ENCODE measurements at regions not wholly inside any gene's neighbourhood (a gene's known extent, or its start where the extent isn't known, plus 50 kb on each side); places are given as distances from the start of the nearest gene placed in this dataset.
A peak's percentile ranks its signal among the peaks of the same experiment; 100 is the strongest.

DNA sequence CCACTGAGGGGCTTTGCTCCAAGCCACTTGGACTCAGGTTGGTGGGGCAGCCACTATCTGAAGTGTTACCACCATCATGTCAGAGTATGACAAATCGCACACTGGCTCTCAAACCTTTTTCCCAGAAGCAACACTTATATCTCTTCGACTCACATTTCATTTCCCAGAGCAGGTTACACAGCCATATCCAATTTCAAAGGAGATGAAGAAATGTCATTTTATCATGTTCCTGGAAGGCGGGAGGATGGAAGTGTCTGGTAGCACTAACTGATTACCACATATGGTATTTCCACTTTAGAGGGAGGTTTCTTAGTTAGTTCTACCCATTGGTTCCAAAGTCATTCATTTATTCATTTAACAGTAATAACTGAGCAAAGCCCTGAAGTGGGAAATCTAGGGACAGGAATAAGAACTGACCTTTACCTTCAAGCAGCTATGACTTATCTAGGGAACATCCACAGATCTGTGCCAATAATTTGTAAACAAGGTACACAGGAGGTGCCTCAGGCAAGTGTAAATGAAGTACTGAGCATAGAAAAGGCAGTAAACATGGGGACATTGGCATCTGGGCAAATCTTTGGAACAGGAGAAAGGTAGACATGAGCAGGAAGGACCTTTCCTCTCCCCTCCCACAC is 54.9 kb upstream of the LRRC55 start:
- no peaks in the 10 kb centered on the region for H3K79me2 ChIP-seq
- H3K9me3 ChIP-seq (ENCODE audit: low read depth): no peaks in the 10 kb centered on the region
- no peaks in the 10 kb centered on the region for H3K27me3 ChIP-seq
- H4K20me1 ChIP-seq (ENCODE audit: insufficient read depth, poor library complexity, severe bottlenecking): no peaks in the 10 kb centered on the region
- TF ChIP-seq EZH2phosphoT487 (IDR thresholded peaks at IDR 0.05; ENCODE audit: low read depth, severe bottlenecking, unreplicated experiment): no peak
- TF ChIP-seq, protein P1, sequence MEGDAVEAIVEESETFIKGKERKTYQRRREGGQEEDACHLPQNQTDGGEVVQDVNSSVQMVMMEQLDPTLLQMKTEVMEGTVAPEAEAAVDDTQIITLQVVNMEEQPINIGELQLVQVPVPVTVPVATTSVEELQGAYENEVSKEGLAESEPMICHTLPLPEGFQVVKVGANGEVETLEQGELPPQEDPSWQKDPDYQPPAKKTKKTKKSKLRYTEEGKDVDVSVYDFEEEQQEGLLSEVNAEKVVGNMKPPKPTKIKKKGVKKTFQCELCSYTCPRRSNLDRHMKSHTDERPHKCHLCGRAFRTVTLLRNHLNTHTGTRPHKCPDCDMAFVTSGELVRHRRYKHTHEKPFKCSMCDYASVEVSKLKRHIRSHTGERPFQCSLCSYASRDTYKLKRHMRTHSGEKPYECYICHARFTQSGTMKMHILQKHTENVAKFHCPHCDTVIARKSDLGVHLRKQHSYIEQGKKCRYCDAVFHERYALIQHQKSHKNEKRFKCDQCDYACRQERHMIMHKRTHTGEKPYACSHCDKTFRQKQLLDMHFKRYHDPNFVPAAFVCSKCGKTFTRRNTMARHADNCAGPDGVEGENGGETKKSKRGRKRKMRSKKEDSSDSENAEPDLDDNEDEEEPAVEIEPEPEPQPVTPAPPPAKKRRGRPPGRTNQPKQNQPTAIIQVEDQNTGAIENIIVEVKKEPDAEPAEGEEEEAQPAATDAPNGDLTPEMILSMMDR (IDR thresholded peaks at IDR 0.05; ENCODE audit: poor library complexity): no peak
- TF ChIP-seq EZH2 (IDR thresholded peaks at IDR 0.05; ENCODE audit: borderline replicate concordance): no peak
- H3K36me3 ChIP-seq (replicated peaks; ENCODE audit: insufficient read depth, low read depth): no peaks in the 10 kb centered on the region
- no peak overlapping the region for H3K4me3 ChIP-seq
- no peaks in the 10 kb centered on the region for H3K9me2 ChIP-seq (replicated peaks; ENCODE audit: insufficient read depth)
- DNase-seq (ENCODE audit: low spot score): no peak
- H3K4me2 ChIP-seq: no peak overlapping the region
- WGBS (ENCODE audit: low lambda C conversion rate, missing lambda C conversion rate): 60% methylated on average over 3 of the region's 3 CpGs
- H3K27ac ChIP-seq: no peak overlapping the region
- no peak overlapping the region for H2AFZ ChIP-seq
- H3K4me1 ChIP-seq (ENCODE audit: insufficient read depth): no peaks in the 10 kb centered on the region

DNA sequence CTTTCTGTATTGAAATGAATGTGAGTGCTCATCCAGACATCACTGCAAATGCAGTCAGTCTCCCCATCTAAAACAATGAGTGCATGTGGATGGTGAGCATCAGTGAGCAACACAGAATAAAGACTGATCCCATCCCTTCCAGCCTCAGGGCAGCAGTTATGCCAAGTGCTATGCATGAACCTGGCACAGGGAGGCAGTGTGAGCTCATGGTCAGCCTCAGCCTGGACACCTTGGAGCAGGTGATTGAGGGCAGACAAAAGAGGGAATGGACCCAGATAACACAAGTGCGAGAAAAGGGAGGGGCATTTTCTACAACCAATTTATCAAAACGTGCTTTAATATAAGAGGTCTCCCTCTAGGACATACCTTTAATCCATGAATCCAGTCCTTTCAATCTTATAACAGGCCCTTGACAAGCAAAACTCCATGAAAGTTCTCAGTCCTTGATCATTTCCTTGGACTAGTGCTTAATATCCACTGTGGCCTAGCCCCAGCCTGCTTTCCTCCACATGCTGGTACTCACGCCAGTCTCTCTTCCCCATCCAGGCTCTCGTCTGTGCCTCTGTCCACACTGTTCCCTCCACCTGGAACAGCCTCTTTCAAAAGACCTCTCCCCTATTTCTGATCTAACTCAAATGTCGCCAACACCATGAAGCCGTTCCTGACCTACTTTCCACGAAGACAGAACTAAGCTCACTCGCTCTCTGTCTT is 50.5 kb upstream of the LRRC55 start:
- peak; percentile 62 for DNase-seq (ENCODE audit: low spot score)
- Histone ChIP-seq H3K36me3 (replicated peaks; ENCODE audit: insufficient read depth, low read depth) (no peaks in the 10 kb centered on the region), H3K79me2 (no peaks in the 10 kb centered on the region), H2AFZ (no peak overlapping the region), H4K20me1 (ENCODE audit: insufficient read depth, poor library complexity, severe bottlenecking) (no peaks in the 10 kb centered on the region), H3K9me3 (ENCODE audit: low read depth) (no peaks in the 10 kb centered on the region), H3K4me1 (ENCODE audit: insufficient read depth) (no peaks in the 10 kb centered on the region), H3K9me2 (replicated peaks; ENCODE audit: insufficient read depth) (no peaks in the 10 kb centered on the region), H3K4me3 (no peak overlapping the region), H3K27ac (no peak overlapping the region), H3K4me2 (no peak overlapping the region), H3K27me3 (no peaks in the 10 kb centered on the region)
- 75% methylated on average over 8 of the region's 8 CpGs for WGBS (ENCODE audit: low lambda C conversion rate, missing lambda C conversion rate)
- TF ChIP-seq, protein P1 (IDR thresholded peaks at IDR 0.05; ENCODE audit: poor library complexity): peak; percentile 66
- no peak for TF ChIP-seq EZH2 (IDR thresholded peaks at IDR 0.05; ENCODE audit: borderline replicate concordance)
- TF ChIP-seq EZH2phosphoT487 (IDR thresholded peaks at IDR 0.05; ENCODE audit: low read depth, severe bottlenecking, unreplicated experiment): no peak

Measured in hepatocyte (in vitro differentiated cells).